K562 (cell line): ENCODE measurements at regions not wholly inside any gene's neighbourhood (a gene's known extent, or its start where the extent isn't known, plus 50 kb on each side); places are given as distances from the start of the nearest gene placed in this dataset.

Source experiments
- ATAC-seq: fragments of 200-7000 bp; cut with Tn5 transposase; 3 replicates; pipeline ENCODE4 v1.9.1; 2020; ENCODE audit warnings: moderate library complexity
- BruUV-seq: library from RNA; stranded (reverse); fragments of 400-500 nt; replicated peaks from 2 replicates; lab custom pipeline; 2021; lab: Mats Ljungman, UMichigan
- CTCF ChIA-PET: fragments of 300-600 bp; formaldehyde crosslinking; extraction: SDS; loops from one replicate; lab custom pipeline; 2021; ENCODE audit warnings: low intra/inter-chr PET ratio; lab: Yijun Ruan, JAX
- POLR2A ChIA-PET: fragments of 300-600, 350-650 bp; sonication (Branson Sonifier 250); formaldehyde crosslinking; extraction: SDS; loops from one replicate; lab custom pipeline; 2021; ENCODE audit warnings: antibody characterized with exemption, inconsistent platforms; lab: Yijun Ruan, JAX
- DNase-seq, 4 experiments: peaks; one replicate each; pipeline versions ENCODE4 v3.0.0 to v3.0.0-alpha.2; 2011 to 2018; ENCODE audit warnings: low spot score in 3 of 4, mixed read lengths in 3 of 4; ENCODE audit errors: extremely low read depth in 1 of 4
- FAIRE-seq: peaks from 2 replicates; lab custom pipeline; 2011; peaks lifted over from hg19 to GRCh38; lab: Jason Lieb, UNC
- H2AFZ ChIP-seq: 2 replicates; pipeline ENCODE4 v1.6.0; 2011; ENCODE audit warnings: low read depth, low read length, control low read depth, inconsistent platforms
- H3K27ac ChIP-seq: fragments of 200-600 bp; 3 replicates; pipeline ENCODE4 v1.8.0; 2011; ENCODE audit warnings: low read depth, mild to moderate bottlenecking, control low read depth, inconsistent platforms, low read length, moderate library complexity, mixed read lengths; ENCODE audit errors: extremely low read depth
- H3K27me3 ChIP-seq, 2 experiments: fragments of 300-600 bp in 1 of 2; 2 replicates in 1 of 2; 3 replicates in 1 of 2; pipeline versions ENCODE4 v1.6.0 to v1.8.0; 2011; ENCODE audit warnings: inconsistent platforms in 2 of 2, low read length in 2 of 2, mild to moderate bottlenecking in 1 of 2, mixed read lengths in 1 of 2, moderate library complexity in 1 of 2; ENCODE audit not compliant: control insufficient read depth in 2 of 2, insufficient read depth in 2 of 2
- H3K36me3 ChIP-seq: fragments of 300-600 bp; 3 replicates; pipeline ENCODE4 v1.8.0; 2011; ENCODE audit warnings: mild to moderate bottlenecking, low read length, inconsistent platforms; ENCODE audit not compliant: control insufficient read depth, insufficient read depth
- H3K4me1 ChIP-seq, 2 experiments: fragments of 200-600 bp in 1 of 2; replicated peaks in 1 of 2; 2 replicates in 1 of 2; 3 replicates in 1 of 2; pipeline versions ENCODE4 v1.5.1 to v1.8.0; 2011; ENCODE audit warnings: inconsistent platforms in 2 of 2, low read length in 2 of 2, mild to moderate bottlenecking in 1 of 2, mixed read lengths in 1 of 2, moderate library complexity in 1 of 2; ENCODE audit not compliant: control insufficient read depth in 2 of 2, insufficient read depth in 2 of 2
- H3K4me2 ChIP-seq: 2 replicates; pipeline ENCODE4 v1.6.1; 2011; ENCODE audit warnings: low read length, control low read depth, inconsistent platforms, mixed read lengths; ENCODE audit not compliant: insufficient read depth
- H3K4me3 ChIP-seq: fragments of 200-600 bp; sonication (generic), shearing (Covaris generic); 2 replicates; pipeline ENCODE4 v1.5.1; 2016; ENCODE audit warnings: control low read depth, inconsistent platforms
- H3K79me2 ChIP-seq: fragments of 200-600 bp; 3 replicates; pipeline ENCODE4 v1.8.0; 2011; ENCODE audit warnings: low read length, inconsistent platforms; ENCODE audit not compliant: control insufficient read depth, insufficient read depth
- H3K9ac ChIP-seq, 2 experiments: 2 replicates each; pipeline versions ENCODE4 v1.6.0 to v1.6.1; 2011; ENCODE audit warnings: low read depth in 2 of 2, low read length in 2 of 2, control low read depth in 1 of 2, inconsistent platforms in 1 of 2, mild to moderate bottlenecking in 1 of 2, mixed read lengths in 1 of 2; ENCODE audit not compliant: insufficient read depth in 1 of 2
- H3K9me1 ChIP-seq: one replicate; pipeline ENCODE4 v1.6.0; 2011; ENCODE audit warnings: inconsistent platforms, mild to moderate bottlenecking, low read length, moderate library complexity; ENCODE audit not compliant: control insufficient read depth, insufficient read depth
- H3K9me3 ChIP-seq: replicated peaks from 2 replicates; pipeline ENCODE4 v1.5.1; 2011; ENCODE audit warnings: low read depth, low read length, inconsistent platforms; ENCODE audit not compliant: control insufficient read depth, insufficient read depth
- H4K20me1 ChIP-seq: replicated peaks from 2 replicates; pipeline ENCODE4 v1.6.1; 2011; ENCODE audit warnings: low read length, inconsistent platforms, mixed read lengths; ENCODE audit not compliant: control insufficient read depth, insufficient read depth
- CHD1 ChIP-seq: fragments of 200-600 bp; sonication (generic); IDR thresholded peaks from one replicate; pipeline ENCODE4 v1.6.1; 2012; ENCODE audit warnings: mild to moderate bottlenecking, moderate library complexity, low read length, inconsistent platforms
- HNRNPK ChIP-seq: fragments of 200-400 bp; formaldehyde crosslinking; IDR thresholded peaks from one replicate; pipeline ENCODE4 v1.6.1; 2018; ENCODE audit warnings: mild to moderate bottlenecking, low read depth, low read length; ENCODE audit not compliant: poor library complexity, severe bottlenecking
- NONO ChIP-seq, 2 experiments: fragments of 200-400 bp in 1 of 2; fragments of 450-650 bp in 1 of 2; formaldehyde crosslinking in 1 of 2; IDR thresholded peaks; 2 replicates each; pipeline ENCODE4 v1.6.1; 2017; ENCODE audit warnings: low read depth in 2 of 2, mild to moderate bottlenecking in 2 of 2, moderate library complexity in 2 of 2, low read length in 1 of 2
- PML ChIP-seq: IDR thresholded peaks from 2 replicates; pipeline ENCODE4 v1.6.1; 2012; ENCODE audit warnings: low read length, inconsistent platforms
- THAP12 ChIP-seq: fragments of 250-450 bp; sonication (Bioruptor Pico); IDR thresholded peaks from 2 replicates; pipeline ENCODE4 v1.9.0; 2021; ENCODE audit warnings: mild to moderate bottlenecking, inconsistent platforms
- THRA ChIP-seq: fragments of 450-650 bp; IDR thresholded peaks from 2 replicates; pipeline ENCODE4 v1.6.1; 2017; ENCODE audit warnings: mild to moderate bottlenecking, moderate library complexity
- ZBED1 ChIP-seq: IDR thresholded peaks from 2 replicates; pipeline ENCODE4 v1.6.1; 2014
- ZNF224 ChIP-seq: sonication (generic); formaldehyde crosslinking; IDR thresholded peaks from 2 replicates; pipeline ENCODE4 v1.8.0; 2022; ENCODE audit warnings: mild to moderate bottlenecking, missing genetic modification reagents
- ZNF584 ChIP-seq: fragments of 200-800 bp; sonication (Bioruptor generic); IDR thresholded peaks from 2 replicates; pipeline ENCODE4 v1.6.1; 2016; ENCODE audit warnings: low read depth, mild to moderate bottlenecking, missing genetic modification characterization, missing compliant biosample characterization
- WGBS: fragments of 100-300 bp; shearing (Covaris generic); methylation state at CpG from one replicate; pipeline ENCODE4 v1.1.6; 2016; ENCODE audit warnings: low coverage, mixed read lengths; ENCODE audit not compliant: insufficient coverage; ENCODE audit errors: missing lambda C conversion rate; 5-methylcytosine and 5-hydroxymethylcytosine counted together
- in situ Hi-C: fragments of 300-500 bp; cut with MboI; formaldehyde crosslinking; loops from 4 replicates; pipeline ENCODE4 v1.15.0; 2018; ENCODE audit warnings: inconsistent platforms, mixed read lengths
- intact Hi-C: fragments of 100-400 bp; cut with micrococcal nuclease; formaldehyde crosslinking; loops from 2 replicates; pipeline ENCODE4 v1.14.2; 2022

GRCh38 chrX:1781766-1782165, 166.9 kb downstream of the ASMT start:
- ATAC-seq: no peak
- WGBS: under 1% methylated on average over 11 of the region's 11 CpGs
- Histone ChIP-seq H3K4me3 (no peak overlapping the region), H3K36me3 (no peaks in the 10 kb centered on the region), H3K4me1 (no peaks in the 10 kb centered on the region), H4K20me1 (no peaks in the 10 kb centered on the region), H3K9me1 (no peaks in the 10 kb centered on the region), H3K79me2 (no peaks in the 10 kb centered on the region), H3K9me3 (no peaks in the 10 kb centered on the region), H2AFZ (no peak overlapping the region), H3K9ac (no peak overlapping the region), H3K27me3 (no peaks in the 10 kb centered on the region), H3K27ac (no peak overlapping the region), H3K4me2 (no peak overlapping the region)
- ChIA-PET POLR2A (no interaction called here), CTCF (no interaction called here)
- in situ Hi-C loops: no loop called here
- DNase-seq: no peak
- TF ChIP-seq HNRNPK (no peak), PML (no peak), ZBED1 (no peak), ZNF584 (CRISPR knock-in tag) (no peak), CHD1 (no peak), THRA (no peak), THAP12 (CRISPR knock-in tag) (no peak), NONO (IDR thresholded peaks at IDR 0.05; ENCODE audit: low read depth in 2 of 2, low read length in 1 of 2) (no peak), ZNF224 (CRISPR knock-in tag) (no peak)
- FAIRE-seq: no peak
- intact Hi-C loops: no loop called here
- BruUV-seq: no TSS peak
